ENCODE measurements at regions not wholly inside any gene's neighbourhood (a gene's known extent, or its start where the extent isn't known, plus 50 kb on each side); places are given as distances from the start of the nearest gene placed in this dataset.

GRCh38 chr13:105059786-105060185 lies 1475.7 kb downstream of the EFNB2 start:
- Histone ChIP-seq H3K4me1 (ENCODE audit: control insufficient read depth in 1 of 2, insufficient read depth in 2 of 2, low read length in 2 of 2) (no peaks in the 10 kb centered on the region), H3K4me3 (ENCODE audit: low read length in 2 of 2) (no peak overlapping the region), H3K27me3 (ENCODE audit: control insufficient read depth in 1 of 2, insufficient read depth in 2 of 2, low read length in 1 of 2) (no peaks in the 10 kb centered on the region), H3K36me3 (ENCODE audit: control insufficient read depth in 1 of 2, insufficient read depth in 2 of 2, low read length in 1 of 2) (no peaks in the 10 kb centered on the region), H3K9me3 (ENCODE audit: control insufficient read depth, low read length) (no peaks in the 10 kb centered on the region), H3K27ac (ENCODE audit: low read depth in 1 of 2, low read length in 2 of 2) (no peak overlapping the region)
- no peak for DNase-seq
- intact Hi-C loops (cut with DNase I), result no loop called here
- WGBS, 2 donors, result 92 to 97% methylated on average over 7 of the region's 7 CpGs
- ATAC-seq (ENCODE audit: low FRiP score), result no peak

DNA sequence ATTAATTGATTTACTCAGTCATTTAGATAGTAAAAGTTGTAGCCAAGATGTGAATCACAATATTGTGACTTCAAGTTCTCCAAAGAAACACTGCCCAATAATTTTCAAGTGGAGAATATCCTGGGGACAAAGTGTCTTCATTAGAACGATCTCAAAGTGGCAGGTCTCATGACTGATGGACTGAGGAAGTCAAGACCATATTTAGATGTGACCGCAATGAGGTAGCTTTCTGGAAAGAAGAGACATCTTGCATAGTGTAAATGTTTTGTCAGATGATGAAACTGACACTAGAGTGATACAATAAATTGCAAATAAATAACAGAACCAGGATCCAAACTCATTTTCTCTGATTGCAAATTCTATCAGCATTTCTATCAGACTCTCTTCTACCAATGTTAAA lies 1476.9 kb downstream of the EFNB2 start:
- DNase-seq, result no peak
- H3K36me3 ChIP-seq (ENCODE audit: control insufficient read depth in 1 of 2, insufficient read depth in 2 of 2, low read length in 1 of 2), result no peaks in the 10 kb centered on the region
- no peak for ATAC-seq (ENCODE audit: low FRiP score)
- no peak overlapping the region for H3K4me3 ChIP-seq (ENCODE audit: low read length in 2 of 2)
- no peak overlapping the region for H3K27ac ChIP-seq (ENCODE audit: low read depth in 1 of 2, low read length in 2 of 2)
- H3K4me1 ChIP-seq (ENCODE audit: control insufficient read depth in 1 of 2, insufficient read depth in 2 of 2, low read length in 2 of 2), result no peaks in the 10 kb centered on the region
- no peaks in the 10 kb centered on the region for H3K27me3 ChIP-seq (ENCODE audit: control insufficient read depth in 1 of 2, insufficient read depth in 2 of 2, low read length in 1 of 2)
- WGBS, 2 donors, result 81 to 84% methylated on average over 2 of the region's 2 CpGs
- H3K9me3 ChIP-seq (ENCODE audit: control insufficient read depth, low read length), result no peaks in the 10 kb centered on the region
- intact Hi-C loops (cut with DNase I), result no loop called here

DNA sequence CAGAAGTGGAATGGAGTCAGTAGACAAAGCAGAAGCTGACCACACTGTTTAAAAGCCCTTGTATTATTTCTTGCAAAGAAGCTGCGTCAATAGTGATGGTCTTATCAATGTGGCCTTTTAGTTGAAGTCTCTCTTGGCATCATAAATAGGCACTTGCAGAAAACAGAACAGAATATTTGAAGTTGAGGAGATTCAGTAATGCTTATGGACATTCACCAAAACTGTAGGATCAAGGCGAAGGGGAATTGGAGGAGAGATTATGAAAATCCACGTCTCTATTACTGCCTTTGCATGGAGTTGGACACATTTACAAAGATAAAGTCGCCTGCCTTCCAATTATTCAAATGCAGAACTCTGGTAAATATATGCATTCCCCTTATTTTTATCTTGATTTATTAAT lies 1482.8 kb downstream of the EFNB2 start:
- intact Hi-C loops (cut with DNase I), result no loop called here
- Histone ChIP-seq H3K36me3 (ENCODE audit: control insufficient read depth in 1 of 2, insufficient read depth in 2 of 2, low read length in 1 of 2) (no peaks in the 10 kb centered on the region), H3K27me3 (ENCODE audit: control insufficient read depth in 1 of 2, insufficient read depth in 2 of 2, low read length in 1 of 2) (no peaks in the 10 kb centered on the region), H3K9me3 (ENCODE audit: control insufficient read depth, low read length) (no peaks in the 10 kb centered on the region), H3K27ac (ENCODE audit: low read depth in 1 of 2, low read length in 2 of 2) (no peak overlapping the region), H3K4me3 (ENCODE audit: low read length in 2 of 2) (no peak overlapping the region), H3K4me1 (ENCODE audit: control insufficient read depth in 1 of 2, insufficient read depth in 2 of 2, low read length in 2 of 2) (no peaks in the 10 kb centered on the region)
- ATAC-seq (ENCODE audit: low FRiP score) (no peak), DNase-seq (no peak)
- WGBS, 2 donors, result 85 to 86% methylated on average over 4 of the region's 4 CpGs

DNA sequence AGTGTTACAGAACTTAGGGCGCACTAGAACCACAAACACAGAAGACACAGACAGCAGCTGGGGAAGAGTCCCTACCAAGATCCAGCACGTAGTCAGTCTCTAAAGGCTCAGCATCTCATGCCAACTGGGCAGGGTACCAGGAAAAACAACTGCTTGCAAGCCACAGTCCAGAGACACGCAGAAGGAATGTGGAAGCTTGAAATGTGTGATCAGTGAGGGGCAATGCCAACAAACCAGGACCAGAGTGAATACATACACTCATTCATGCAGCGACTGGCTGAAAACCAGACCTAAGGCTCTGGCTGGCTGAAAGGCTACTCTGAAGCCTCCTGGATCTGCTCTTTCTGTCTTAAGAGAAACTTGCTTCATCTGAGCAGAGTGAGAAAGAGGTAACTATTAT lies 1484.8 kb downstream of the EFNB2 start:
- 34 to 37% methylated on average over 4 of the region's 4 CpGs for WGBS, 2 donors
- Histone ChIP-seq H3K9me3 (ENCODE audit: control insufficient read depth, low read length) (no peaks in the 10 kb centered on the region), H3K27me3 (ENCODE audit: control insufficient read depth in 1 of 2, insufficient read depth in 2 of 2, low read length in 1 of 2) (no peaks in the 10 kb centered on the region), H3K4me3 (ENCODE audit: low read length in 2 of 2) (no peak overlapping the region), H3K27ac (ENCODE audit: low read depth in 1 of 2, low read length in 2 of 2) (no peak overlapping the region), H3K4me1 (ENCODE audit: control insufficient read depth in 1 of 2, insufficient read depth in 2 of 2, low read length in 2 of 2) (no peaks in the 10 kb centered on the region), H3K36me3 (ENCODE audit: control insufficient read depth in 1 of 2, insufficient read depth in 2 of 2, low read length in 1 of 2) (no peaks in the 10 kb centered on the region)
- ATAC-seq (ENCODE audit: low FRiP score) (no peak), DNase-seq (no peak)
- intact Hi-C loops (cut with DNase I), result no loop called here

- no peak overlapping the region for H3K4me3 ChIP-seq (ENCODE audit: low read length in 2 of 2)
- ATAC-seq (ENCODE audit: low FRiP score), result no peak
- H3K4me1 ChIP-seq (ENCODE audit: control insufficient read depth in 1 of 2, insufficient read depth in 2 of 2, low read length in 2 of 2), result no peaks in the 10 kb centered on the region
- H3K36me3 ChIP-seq (ENCODE audit: control insufficient read depth in 1 of 2, insufficient read depth in 2 of 2, low read length in 1 of 2), result no peaks in the 10 kb centered on the region
- DNase-seq, result no peak
- intact Hi-C loops (cut with DNase I), result no loop called here
- H3K27me3 ChIP-seq (ENCODE audit: control insufficient read depth in 1 of 2, insufficient read depth in 2 of 2, low read length in 1 of 2), result no peaks in the 10 kb centered on the region
- WGBS, 2 donors, result 36 to 37% methylated on average over 1 of the region's 1 CpG
- no peak overlapping the region for H3K27ac ChIP-seq (ENCODE audit: low read depth in 1 of 2, low read length in 2 of 2)
- H3K9me3 ChIP-seq (ENCODE audit: control insufficient read depth, low read length), result peaks cover 1% of the 10 kb centered on the region
Measured at GRCh38 chr13:105048677-105049076, 1486.8 kb downstream of the EFNB2 start.

DNA sequence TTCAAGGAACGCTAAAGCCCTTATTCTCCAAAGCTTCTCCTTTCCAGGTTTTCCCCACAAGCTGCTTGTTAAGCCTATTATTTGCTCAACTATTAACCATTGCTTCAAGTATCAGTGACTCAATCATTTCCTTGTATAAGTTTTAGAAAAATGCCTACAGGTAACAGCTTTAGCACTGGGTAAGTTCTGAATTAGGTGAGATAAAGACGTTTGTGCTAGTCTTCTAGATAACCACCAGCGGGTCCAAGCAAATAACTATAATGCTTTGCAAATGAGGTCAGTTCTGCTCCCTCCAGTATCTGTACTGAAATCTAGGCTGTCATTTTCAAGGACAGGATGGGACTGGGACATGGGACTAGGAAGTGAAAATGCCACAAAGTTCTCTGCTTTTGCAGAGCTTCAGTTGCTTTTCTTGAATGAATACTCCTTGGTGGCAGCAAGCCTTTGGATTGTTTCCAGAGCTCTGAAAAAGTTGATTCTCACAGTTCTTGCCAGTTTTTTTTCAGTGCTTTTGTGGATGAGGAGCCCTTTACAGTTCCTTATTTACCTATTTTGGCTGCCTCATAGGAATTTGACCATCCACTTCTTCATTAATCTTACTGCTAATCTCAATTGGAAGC lies 1487.7 kb downstream of the EFNB2 start:
- intact Hi-C loops (cut with DNase I), result no loop called here
- Histone ChIP-seq H3K4me1 (ENCODE audit: control insufficient read depth in 1 of 2, insufficient read depth in 2 of 2, low read length in 2 of 2) (no peaks in the 10 kb centered on the region), H3K27ac (ENCODE audit: low read depth in 1 of 2, low read length in 2 of 2) (no peak overlapping the region), H3K9me3 (ENCODE audit: control insufficient read depth, low read length) (peaks cover 1% of the 10 kb centered on the region), H3K36me3 (ENCODE audit: control insufficient read depth in 1 of 2, insufficient read depth in 2 of 2, low read length in 1 of 2) (no peaks in the 10 kb centered on the region), H3K4me3 (ENCODE audit: low read length in 2 of 2) (no peak overlapping the region), H3K27me3 (ENCODE audit: control insufficient read depth in 1 of 2, insufficient read depth in 2 of 2, low read length in 1 of 2) (no peaks in the 10 kb centered on the region)
- DNase-seq (no peak), ATAC-seq (ENCODE audit: low FRiP score) (no peak)
- 28 to 31% methylated on average over 3 of the region's 3 CpGs for WGBS, 2 donors

- no peak overlapping the region for H3K27ac ChIP-seq (ENCODE audit: low read depth in 1 of 2, low read length in 2 of 2)
- no peaks in the 10 kb centered on the region for H3K27me3 ChIP-seq (ENCODE audit: control insufficient read depth in 1 of 2, insufficient read depth in 2 of 2, low read length in 1 of 2)
- DNase-seq, result no peak
- H3K9me3 ChIP-seq (ENCODE audit: control insufficient read depth, low read length), result peaks cover 2% of the 10 kb centered on the region
- intact Hi-C loops (cut with DNase I), result no loop called here
- 91% methylated on average over 2 of the region's 2 CpGs for WGBS, 2 donors
- H3K4me3 ChIP-seq (ENCODE audit: low read length in 2 of 2), result no peak overlapping the region
- H3K4me1 ChIP-seq (ENCODE audit: control insufficient read depth in 1 of 2, insufficient read depth in 2 of 2, low read length in 2 of 2), result no peaks in the 10 kb centered on the region
- no peaks in the 10 kb centered on the region for H3K36me3 ChIP-seq (ENCODE audit: control insufficient read depth in 1 of 2, insufficient read depth in 2 of 2, low read length in 1 of 2)
- no peak for ATAC-seq (ENCODE audit: low FRiP score)
Measured at GRCh38 chr13:105037110-105037509, 1498.4 kb downstream of the EFNB2 start.

- Histone ChIP-seq H3K27ac (ENCODE audit: low read depth in 1 of 2, low read length in 2 of 2) (no peak overlapping the region), H3K9me3 (ENCODE audit: control insufficient read depth, low read length) (no peaks in the 10 kb centered on the region), H3K27me3 (ENCODE audit: control insufficient read depth in 1 of 2, insufficient read depth in 2 of 2, low read length in 1 of 2) (no peaks in the 10 kb centered on the region), H3K4me1 (ENCODE audit: control insufficient read depth in 1 of 2, insufficient read depth in 2 of 2, low read length in 2 of 2) (no peaks in the 10 kb centered on the region), H3K36me3 (ENCODE audit: control insufficient read depth in 1 of 2, insufficient read depth in 2 of 2, low read length in 1 of 2) (no peaks in the 10 kb centered on the region), H3K4me3 (ENCODE audit: low read length in 2 of 2) (no peak overlapping the region)
- no peak for DNase-seq
- 15 to 20% methylated on average over 4 of the region's 4 CpGs for WGBS, 2 donors
- no peak for ATAC-seq (ENCODE audit: low FRiP score)
- intact Hi-C loops (cut with DNase I), result no loop called here
Measured at GRCh38 chr13:105035092-105035491, 1500.4 kb downstream of the EFNB2 start.

GRCh38 chr13:105033999-105034398 lies 1501.5 kb downstream of the EFNB2 start:
- H3K36me3 ChIP-seq (ENCODE audit: control insufficient read depth in 1 of 2, insufficient read depth in 2 of 2, low read length in 1 of 2), result no peaks in the 10 kb centered on the region
- no peak for DNase-seq
- no peaks in the 10 kb centered on the region for H3K4me1 ChIP-seq (ENCODE audit: control insufficient read depth in 1 of 2, insufficient read depth in 2 of 2, low read length in 2 of 2)
- no peak overlapping the region for H3K4me3 ChIP-seq (ENCODE audit: low read length in 2 of 2)
- H3K9me3 ChIP-seq (ENCODE audit: control insufficient read depth, low read length), result no peaks in the 10 kb centered on the region
- intact Hi-C loops (cut with DNase I), result no loop called here
- H3K27me3 ChIP-seq (ENCODE audit: control insufficient read depth in 1 of 2, insufficient read depth in 2 of 2, low read length in 1 of 2), result no peaks in the 10 kb centered on the region
- ATAC-seq (ENCODE audit: low FRiP score), result no peak
- H3K27ac ChIP-seq (ENCODE audit: low read depth in 1 of 2, low read length in 2 of 2), result no peak overlapping the region
- 95 to 97% methylated on average over 2 of the region's 2 CpGs for WGBS, 2 donors

Measured in aorta (tissue), 5 donors.